SK-N-SH treated with all-trans-retinoic acid at 6 μM for 48 hours (cell line): ENCODE measurements at regions not wholly inside any gene's neighbourhood (a gene's known extent, or its start where the extent isn't known, plus 50 kb on each side); places are given as distances from the start of the nearest gene placed in this dataset.

ENCODE experiments used
- ATAC-seq: fragments of 200-7000 bp; cut with Tn5 transposase; 3 replicates; pipeline ENCODE4 v1.9.1; 2020; ENCODE audit warnings: mild to moderate bottlenecking, moderate library complexity
- ARNTL ChIP-seq: fragments of 450-650 bp; formaldehyde crosslinking; IDR thresholded peaks from 2 replicates; pipeline ENCODE4 v1.5.0; 2020; ENCODE audit warnings: low read depth, mild to moderate bottlenecking, moderate library complexity, borderline replicate concordance
- BACH2 ChIP-seq: fragments of 250-450 bp; sonication (Bioruptor Pico); IDR thresholded peaks from 2 replicates; pipeline ENCODE4 v1.9.0; 2021; ENCODE audit warnings: mild to moderate bottlenecking, borderline replicate concordance
- CREB5 ChIP-seq: fragments of 250-450 bp; sonication (Bioruptor Pico); IDR thresholded peaks from 2 replicates; pipeline ENCODE4 v1.5.1; 2020; ENCODE audit warnings: low read depth, mild to moderate bottlenecking, moderate library complexity
- CSDC2 ChIP-seq: fragments of 250-450 bp; sonication (Bioruptor Pico); IDR thresholded peaks from 2 replicates; pipeline ENCODE4 v1.5.0; 2020; ENCODE audit warnings: mild to moderate bottlenecking, moderate library complexity
- CSRNP3 ChIP-seq: fragments of 250-450 bp; sonication (Bioruptor Pico); IDR thresholded peaks from 2 replicates; pipeline ENCODE4 v1.5.1; 2021; ENCODE audit warnings: mild to moderate bottlenecking, moderate library complexity
- GLIS3 ChIP-seq: fragments of 250-450 bp; sonication (Bioruptor Pico); IDR thresholded peaks from 2 replicates; pipeline ENCODE4 v1.5.0; 2020; ENCODE audit warnings: mild to moderate bottlenecking, moderate library complexity
- ISL1 ChIP-seq: fragments of 250-450 bp; sonication (Bioruptor Pico); IDR thresholded peaks from 2 replicates; pipeline ENCODE4 v2.1.2; 2022; ENCODE audit warnings: mild to moderate bottlenecking, moderate library complexity
- PATZ1 ChIP-seq: fragments of 250-450 bp; sonication (Bioruptor Pico); IDR thresholded peaks from 2 replicates; pipeline ENCODE4 v1.8.0; 2020; ENCODE audit warnings: mild to moderate bottlenecking, moderate library complexity, borderline replicate concordance
- POU6F1 ChIP-seq: fragments of 250-450 bp; sonication (Bioruptor Pico); IDR thresholded peaks from 2 replicates; pipeline ENCODE4 v1.8.0; 2021; ENCODE audit warnings: low read depth, mild to moderate bottlenecking, moderate library complexity, borderline replicate concordance
- RARB ChIP-seq: fragments of 250-450 bp; sonication (Bioruptor Pico); IDR thresholded peaks from 2 replicates; pipeline ENCODE4 v1.8.0; 2021; ENCODE audit warnings: mild to moderate bottlenecking, moderate library complexity
- SNAI2 ChIP-seq: fragments of 250-450 bp; sonication (Bioruptor Pico); IDR thresholded peaks from 2 replicates; pipeline ENCODE4 v1.5.0; 2020; ENCODE audit warnings: mild to moderate bottlenecking, moderate library complexity
- TCF4 ChIP-seq: fragments of 250-450 bp; sonication (Bioruptor Pico); IDR thresholded peaks from 2 replicates; pipeline ENCODE4 v1.8.0; 2021; ENCODE audit warnings: mild to moderate bottlenecking, moderate library complexity, borderline replicate concordance
- TOX ChIP-seq: fragments of 250-450 bp; sonication (Bioruptor Pico); IDR thresholded peaks from 2 replicates; pipeline ENCODE4 v1.8.0; 2021; ENCODE audit warnings: mild to moderate bottlenecking, moderate library complexity, borderline replicate concordance
- TSHZ2 ChIP-seq: fragments of 250-450 bp; sonication (Bioruptor Pico); IDR thresholded peaks from 2 replicates; pipeline ENCODE4 v1.5.0; 2020; ENCODE audit warnings: mild to moderate bottlenecking, moderate library complexity
- ZC3H10 ChIP-seq: fragments of 250-450 bp; sonication (Bioruptor Pico); IDR thresholded peaks from 2 replicates; pipeline ENCODE4 v1.5.1; 2021; ENCODE audit warnings: mild to moderate bottlenecking, moderate library complexity
- ZFP30 ChIP-seq: fragments of 450-650 bp; formaldehyde crosslinking; IDR thresholded peaks from 2 replicates; pipeline ENCODE4 v1.5.0; 2022; ENCODE audit warnings: mild to moderate bottlenecking, moderate library complexity
- ZNF70 ChIP-seq: fragments of 450-650 bp; formaldehyde crosslinking; IDR thresholded peaks from 2 replicates; pipeline ENCODE4 v1.5.0; 2020; ENCODE audit warnings: mild to moderate bottlenecking, moderate library complexity
- ZNF8 ChIP-seq: fragments of 450-650 bp; formaldehyde crosslinking; IDR thresholded peaks from 2 replicates; pipeline ENCODE4 v1.5.0; 2020; ENCODE audit warnings: mild to moderate bottlenecking, moderate library complexity

- TF ChIP-seq ZNF8 (CRISPR knock-in tag) = no peak
- TF ChIP-seq CSDC2 (CRISPR knock-in tag) = no peak
- TF ChIP-seq POU6F1 (CRISPR knock-in tag) = no peak
- no peak for TF ChIP-seq ARNTL (CRISPR knock-in tag)
- no peak for TF ChIP-seq SNAI2
- TF ChIP-seq PATZ1 = no peak
- no peak for TF ChIP-seq CSRNP3 (CRISPR knock-in tag)
- no peak for TF ChIP-seq BACH2
- TF ChIP-seq CREB5 (CRISPR knock-in tag) = no peak
- no peak for TF ChIP-seq ISL1 (CRISPR knock-in tag)
- TF ChIP-seq TOX (CRISPR knock-in tag) = no peak
- no peak for TF ChIP-seq TSHZ2 (CRISPR knock-in tag)
- no peak for TF ChIP-seq TCF4
- TF ChIP-seq GLIS3 (CRISPR knock-in tag) = no peak
- TF ChIP-seq ZFP30 (CRISPR knock-in tag) = no peak
- no peak for TF ChIP-seq ZNF70 (CRISPR knock-in tag)
- no peak for ATAC-seq
Measured at GRCh38 chrX:6384371-6384770, 150.5 kb downstream of the VCX3A start.

- no peak for ATAC-seq
- TF ChIP-seq CSDC2 (CRISPR knock-in tag) = no peak
- no peak for TF ChIP-seq RARB (CRISPR knock-in tag)
- no peak for TF ChIP-seq ZC3H10 (CRISPR knock-in tag)
- TF ChIP-seq, all 23 proteins: peak for 0
Measured at GRCh38 chrX:6383917-6384316, 151.0 kb downstream of the VCX3A start.

GRCh38 chrX:6383488-6383887, 151.4 kb downstream of the VCX3A start:
- ATAC-seq = no peak
- no peak for TF ChIP-seq CREB5 (CRISPR knock-in tag)

GRCh38 chrX:6382284-6382683, 152.6 kb downstream of the VCX3A start:
- TF ChIP-seq POU6F1 (CRISPR knock-in tag) (no peak), TCF4 (no peak)
- no peak for ATAC-seq
